Endodermal cell (in vitro differentiated cells): ENCODE measurements at regions not wholly inside any gene's neighbourhood (a gene's known extent, or its start where the extent isn't known, plus 50 kb on each side); places are given as distances from the start of the nearest gene placed in this dataset.
A peak's percentile ranks its signal among the peaks of the same experiment; 100 is the strongest.

Experiments used
- DNase-seq: peaks from one replicate; pipeline ENCODE4 v3.0.0-alpha.2; 2017
- H3K27ac ChIP-seq: 2 replicates; pipeline ENCODE4 v1.5.1; 2013; ENCODE audit warnings: mild to moderate bottlenecking, low read depth, low read length, moderate library complexity
- H3K27me3 ChIP-seq: 2 replicates; pipeline ENCODE4 v1.6.1; 2013; ENCODE audit warnings: mild to moderate bottlenecking, low read length, moderate library complexity; ENCODE audit not compliant: insufficient read depth, control insufficient read depth, poor library complexity, severe bottlenecking
- H3K36me3 ChIP-seq: 2 replicates; pipeline ENCODE4 v1.7.0; 2013; ENCODE audit warnings: mild to moderate bottlenecking, low read length, moderate library complexity; ENCODE audit not compliant: control insufficient read depth, insufficient read depth
- H3K4me1 ChIP-seq: one replicate; pipeline ENCODE4 v1.7.0; 2013; ENCODE audit warnings: low read length; ENCODE audit not compliant: control insufficient read depth, insufficient read depth
- H3K4me3 ChIP-seq: 2 replicates; pipeline ENCODE4 v1.5.1; 2013; ENCODE audit warnings: mild to moderate bottlenecking, low read length, moderate library complexity
- H3K9ac ChIP-seq: 2 replicates; pipeline ENCODE4 v1.6.1; 2013; ENCODE audit warnings: mild to moderate bottlenecking, low read length, moderate library complexity; ENCODE audit not compliant: poor library complexity, severe bottlenecking; ENCODE audit errors: extremely low read depth
- H3K9me3 ChIP-seq: 2 replicates; pipeline ENCODE4 v1.6.1; 2013; ENCODE audit warnings: mild to moderate bottlenecking, low read length, moderate library complexity; ENCODE audit not compliant: control insufficient read depth
- H3K27ac Mint-ChIP-seq: 2 replicates; pipeline ENCODE4 v1.8.0; 2020; ENCODE audit warnings: mixed read lengths
- H3K27me3 Mint-ChIP-seq: 2 replicates; pipeline ENCODE4 v1.8.0; 2021; ENCODE audit warnings: mild to moderate bottlenecking, mixed read lengths; ENCODE audit not compliant: insufficient read depth
- H3K36me3 Mint-ChIP-seq: 2 replicates; pipeline ENCODE4 v1.8.0; 2020; ENCODE audit warnings: low read depth, mixed read lengths
- H3K4me1 Mint-ChIP-seq: 2 replicates; pipeline ENCODE4 v1.8.0; 2020; ENCODE audit warnings: mixed read lengths
- H3K4me3 Mint-ChIP-seq: 2 replicates; pipeline ENCODE4 v1.8.0; 2020; ENCODE audit warnings: mild to moderate bottlenecking, moderate library complexity, mixed read lengths
- H3K9me3 Mint-ChIP-seq: 2 replicates; pipeline ENCODE4 v1.8.0; 2020; ENCODE audit warnings: mild to moderate bottlenecking, mixed read lengths
- WGBS, 2 experiments: methylation state at CpG; one replicate each; pipeline versions ENCODE4 v1.1.5 to v1.1.7; 2013; ENCODE audit warnings: missing lambda C conversion rate in 2 of 2, mixed read lengths in 1 of 2; ENCODE audit not compliant: insufficient coverage in 1 of 2, insufficient read length in 1 of 2; 5-methylcytosine and 5-hydroxymethylcytosine counted together
- TF ChIP-seq, protein P1 (sequence below): fragments of 200-600 bp; sonication (generic); conservative IDR thresholded peaks from 2 replicates; pipeline ENCODE4 v1.5.0; 2021; ENCODE audit warnings: antibody characterized with exemption, mild to moderate bottlenecking

DNA sequence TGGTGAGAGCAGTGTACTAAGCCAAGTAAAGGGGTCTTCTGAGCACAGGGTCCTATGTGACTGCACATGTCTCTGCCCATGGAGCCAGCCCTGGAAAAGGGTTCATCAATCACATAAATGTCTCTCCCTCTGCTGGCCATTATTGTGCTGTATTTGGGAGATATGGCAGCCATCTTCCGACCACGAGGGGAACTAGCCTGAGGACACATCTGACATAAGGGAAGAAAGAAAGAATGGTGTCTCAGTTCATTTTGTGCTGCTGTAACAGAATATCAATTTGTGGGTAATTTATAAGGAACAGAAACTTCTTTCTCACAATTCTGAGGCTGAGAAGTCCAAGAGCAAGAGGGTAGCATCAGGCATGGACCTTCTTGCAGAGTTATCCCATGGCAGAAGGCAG is 55.1 kb upstream of the GJA5 start:
- no peak overlapping the region for H3K4me3 ChIP-seq
- Mint-ChIP-seq H3K27me3 (peaks cover 96% of the 10 kb centered on the region), H3K9me3 (no peaks in the 10 kb centered on the region), H3K4me1 (peaks cover 24% of the 10 kb centered on the region), H3K4me3 (no peak overlapping the region), H3K36me3 (no peaks in the 10 kb centered on the region), H3K27ac (no peak overlapping the region)
- H3K9ac ChIP-seq, result no peak overlapping the region
- WGBS, 2 experiments, result 92 to 95% methylated on average over 2 of the region's 2 CpGs
- peaks cover 60% of the 10 kb centered on the region for H3K27me3 ChIP-seq
- TF ChIP-seq, protein P1, sequence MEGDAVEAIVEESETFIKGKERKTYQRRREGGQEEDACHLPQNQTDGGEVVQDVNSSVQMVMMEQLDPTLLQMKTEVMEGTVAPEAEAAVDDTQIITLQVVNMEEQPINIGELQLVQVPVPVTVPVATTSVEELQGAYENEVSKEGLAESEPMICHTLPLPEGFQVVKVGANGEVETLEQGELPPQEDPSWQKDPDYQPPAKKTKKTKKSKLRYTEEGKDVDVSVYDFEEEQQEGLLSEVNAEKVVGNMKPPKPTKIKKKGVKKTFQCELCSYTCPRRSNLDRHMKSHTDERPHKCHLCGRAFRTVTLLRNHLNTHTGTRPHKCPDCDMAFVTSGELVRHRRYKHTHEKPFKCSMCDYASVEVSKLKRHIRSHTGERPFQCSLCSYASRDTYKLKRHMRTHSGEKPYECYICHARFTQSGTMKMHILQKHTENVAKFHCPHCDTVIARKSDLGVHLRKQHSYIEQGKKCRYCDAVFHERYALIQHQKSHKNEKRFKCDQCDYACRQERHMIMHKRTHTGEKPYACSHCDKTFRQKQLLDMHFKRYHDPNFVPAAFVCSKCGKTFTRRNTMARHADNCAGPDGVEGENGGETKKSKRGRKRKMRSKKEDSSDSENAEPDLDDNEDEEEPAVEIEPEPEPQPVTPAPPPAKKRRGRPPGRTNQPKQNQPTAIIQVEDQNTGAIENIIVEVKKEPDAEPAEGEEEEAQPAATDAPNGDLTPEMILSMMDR, result peak; percentile 59
- H3K4me1 ChIP-seq, result peaks cover 5% of the 10 kb centered on the region
- peak; percentile 37 for DNase-seq
- H3K36me3 ChIP-seq, result no peaks in the 10 kb centered on the region
- no peak overlapping the region for H3K27ac ChIP-seq
- H3K9me3 ChIP-seq, result no peaks in the 10 kb centered on the region

DNA sequence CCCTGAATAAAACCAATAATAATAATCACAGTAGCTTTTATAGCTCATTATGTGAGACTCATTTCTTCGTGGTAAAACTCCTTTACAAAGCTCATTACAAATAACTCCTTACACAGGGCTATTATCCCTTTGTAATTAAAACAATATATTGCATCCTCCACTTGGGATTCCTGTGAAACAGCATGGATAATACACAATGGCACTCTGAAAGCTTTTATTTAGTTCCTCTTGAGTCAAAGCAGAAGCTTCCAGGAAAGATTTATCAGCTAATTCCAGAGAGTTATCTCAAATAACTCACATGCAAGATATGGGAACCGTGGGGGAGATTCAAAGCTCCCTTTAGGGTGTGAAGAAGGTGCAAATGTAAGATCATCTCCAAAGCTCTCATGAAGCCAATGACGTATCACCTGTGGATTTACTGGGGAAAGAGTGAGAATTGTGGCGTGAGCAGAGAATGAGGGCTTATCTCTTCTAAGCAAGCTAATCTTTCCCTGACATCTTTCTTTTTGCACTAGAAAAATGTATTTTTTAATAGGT is 60.4 kb upstream of the GJA5 start:
- 19 to 65% methylated on average over 3 to 4 of the region's 4 CpGs for WGBS, 2 experiments
- Mint-ChIP-seq H3K4me3 (no peak overlapping the region), H3K9me3 (no peaks in the 10 kb centered on the region), H3K36me3 (no peaks in the 10 kb centered on the region), H3K27me3 (peaks cover 91% of the 10 kb centered on the region), H3K27ac (no peak overlapping the region), H3K4me1 (peaks cover 23% of the 10 kb centered on the region)
- no peak overlapping the region for H3K4me3 ChIP-seq
- H3K36me3 ChIP-seq, result no peaks in the 10 kb centered on the region
- peaks cover 89% of the 10 kb centered on the region for H3K27me3 ChIP-seq
- H3K9ac ChIP-seq, result no peak overlapping the region
- peaks cover 8% of the 10 kb centered on the region for H3K4me1 ChIP-seq
- H3K27ac ChIP-seq, result no peak overlapping the region
- DNase-seq, result peak; percentile 72
- TF ChIP-seq, protein P1, result no peak
- H3K9me3 ChIP-seq, result no peaks in the 10 kb centered on the region

DNA sequence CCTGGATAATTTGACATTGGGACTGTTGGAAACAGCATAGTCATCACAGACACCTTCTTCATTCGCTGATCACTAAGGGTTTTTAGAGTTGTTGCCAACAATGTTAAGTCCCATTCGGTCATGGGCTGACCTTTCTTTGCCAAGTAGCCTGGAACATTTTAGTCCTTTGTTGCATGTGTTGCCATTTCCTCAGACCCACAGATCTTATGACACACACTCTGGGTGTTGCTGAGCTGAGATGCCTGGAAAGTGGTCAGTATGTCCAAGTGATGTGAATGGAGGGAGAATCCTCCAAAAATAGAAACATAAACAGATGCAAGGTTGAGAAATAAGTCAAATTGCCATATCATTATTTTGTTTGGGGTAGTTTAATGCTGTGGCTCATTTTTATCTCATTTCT is 61.5 kb upstream of the GJA5 start:
- H3K4me1 Mint-ChIP-seq, result peaks cover 23% of the 10 kb centered on the region
- H3K27ac Mint-ChIP-seq, result no peak overlapping the region
- no peak overlapping the region for H3K4me3 Mint-ChIP-seq
- TF ChIP-seq, protein P1, result no peak
- H3K9ac ChIP-seq, result no peak overlapping the region
- no peaks in the 10 kb centered on the region for H3K36me3 ChIP-seq
- H3K27me3 Mint-ChIP-seq, result peaks cover 84% of the 10 kb centered on the region
- H3K4me1 ChIP-seq, result peaks cover 8% of the 10 kb centered on the region
- H3K27me3 ChIP-seq, result peaks cover 82% of the 10 kb centered on the region
- WGBS, 2 experiments, result 91 to 100% methylated on average over 2 of the region's 2 CpGs
- H3K4me3 ChIP-seq, result no peak overlapping the region
- H3K9me3 ChIP-seq, result peaks cover 4% of the 10 kb centered on the region
- H3K27ac ChIP-seq, result no peak overlapping the region
- DNase-seq, result peak; percentile 28
- no peaks in the 10 kb centered on the region for H3K36me3 Mint-ChIP-seq
- no peaks in the 10 kb centered on the region for H3K9me3 Mint-ChIP-seq
